Endothelial cell (in vitro differentiated cells): ENCODE measurements at regions not wholly inside any gene's neighbourhood (a gene's known extent, or its start where the extent isn't known, plus 50 kb on each side); places are given as distances from the start of the nearest gene placed in this dataset.

Experiments used
- DNase-seq: peaks from one replicate; pipeline ENCODE4 v3.0.0; 2021; ENCODE audit warnings: low spot score
- H3K27ac Mint-ChIP-seq: one replicate; pipeline ENCODE4 v1.8.0; 2021; ENCODE audit warnings: mixed read lengths, inconsistent platforms; ENCODE audit not compliant: unreplicated experiment
- H3K27me3 Mint-ChIP-seq: one replicate; pipeline ENCODE4 v1.8.0; 2021; ENCODE audit warnings: mild to moderate bottlenecking, moderate library complexity, mixed read lengths, inconsistent platforms; ENCODE audit not compliant: unreplicated experiment
- H3K36me3 Mint-ChIP-seq: one replicate; pipeline ENCODE4 v1.8.0; 2021; ENCODE audit warnings: mild to moderate bottlenecking, low read depth, mixed read lengths, inconsistent platforms; ENCODE audit not compliant: unreplicated experiment
- H3K4me1 Mint-ChIP-seq: one replicate; pipeline ENCODE4 v1.8.0; 2021; ENCODE audit warnings: mild to moderate bottlenecking, mixed read lengths, inconsistent platforms; ENCODE audit not compliant: unreplicated experiment
- H3K4me3 Mint-ChIP-seq: one replicate; pipeline ENCODE4 v1.8.0; 2021; ENCODE audit warnings: mild to moderate bottlenecking, mixed read lengths, inconsistent platforms; ENCODE audit not compliant: unreplicated experiment
- H3K9me3 Mint-ChIP-seq: one replicate; pipeline ENCODE4 v1.8.0; 2021; ENCODE audit warnings: mixed read lengths, inconsistent platforms; ENCODE audit not compliant: unreplicated experiment
- CTCF ChIP-seq: fragments of 200-600 bp; sonication (generic); IDR thresholded peaks from one replicate; pipeline ENCODE4 v1.5.0; 2021; ENCODE audit warnings: antibody characterized with exemption; ENCODE audit not compliant: unreplicated experiment

DNA sequence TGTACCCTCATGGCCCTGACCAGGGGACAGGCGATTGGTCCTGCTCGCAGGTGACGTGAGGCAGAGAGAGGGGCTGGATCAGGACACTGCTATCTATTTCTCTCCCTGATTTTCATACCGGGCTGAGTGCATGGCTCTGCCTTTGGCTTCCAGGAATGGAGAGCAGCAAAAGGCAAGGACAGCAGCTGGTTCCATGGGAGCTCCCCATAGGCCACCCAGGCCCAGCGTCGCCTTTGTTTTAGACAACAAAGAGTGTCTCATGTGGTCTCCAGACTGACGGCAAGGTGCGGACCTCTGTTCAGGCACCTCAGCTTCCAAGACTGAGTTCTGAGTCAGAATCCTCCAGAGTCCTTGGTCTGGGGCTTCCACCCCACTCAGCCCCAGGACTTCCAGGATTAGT, 123.1 kb downstream of the VEGFA start:
- no peak for TF ChIP-seq CTCF
- Mint-ChIP-seq H3K36me3 (no peaks in the 10 kb centered on the region), H3K27ac (no peak overlapping the region), H3K4me3 (no peak overlapping the region), H3K27me3 (peaks cover 9% of the 10 kb centered on the region), H3K9me3 (no peaks in the 10 kb centered on the region), H3K4me1 (peaks cover 10% of the 10 kb centered on the region)
- no peak for DNase-seq

DNA sequence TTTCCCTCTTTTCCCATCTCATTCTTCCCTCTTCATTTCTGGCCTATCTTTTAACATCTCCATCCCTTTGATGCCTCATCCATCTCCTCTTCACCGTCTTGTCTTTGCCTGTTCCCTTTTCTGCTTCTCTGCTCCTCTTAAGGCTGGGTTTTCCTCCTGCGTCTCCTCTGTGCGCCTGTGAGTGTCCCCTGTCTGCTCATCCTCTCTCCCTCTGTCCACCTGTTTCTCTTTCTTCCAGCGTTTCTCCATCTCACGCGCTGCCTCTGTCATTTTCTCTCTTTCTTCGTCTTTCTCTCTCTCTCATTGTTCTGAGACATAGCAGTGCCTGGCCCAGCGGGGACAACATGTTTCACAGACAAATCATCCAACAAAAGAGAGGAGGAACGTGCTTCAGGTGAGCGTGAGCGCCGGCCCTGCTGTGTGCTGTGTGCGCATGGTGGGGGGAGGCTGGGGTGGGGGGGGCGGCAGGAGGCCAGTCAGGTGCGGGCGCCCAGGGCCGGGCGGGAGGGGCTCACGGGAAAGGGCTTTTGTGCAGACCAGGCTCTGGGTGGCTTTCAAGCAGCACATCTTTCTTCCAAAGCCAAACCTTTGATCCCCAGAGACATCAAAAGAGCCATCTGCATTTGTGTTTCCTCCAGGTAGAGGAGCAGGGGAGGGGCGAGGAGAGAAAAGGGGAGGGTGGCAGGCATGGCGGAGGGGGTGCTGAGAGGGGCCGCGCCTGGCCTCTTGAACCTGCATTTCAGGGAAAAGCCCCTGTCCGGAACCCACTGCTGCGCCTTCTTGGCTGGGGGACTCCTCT, 121.3 kb downstream of the VEGFA start:
- no peak overlapping the region for H3K4me3 Mint-ChIP-seq
- peaks cover 11% of the 10 kb centered on the region for H3K27me3 Mint-ChIP-seq
- H3K9me3 Mint-ChIP-seq: no peaks in the 10 kb centered on the region
- TF ChIP-seq CTCF: no peak
- DNase-seq: no peak
- peaks cover 10% of the 10 kb centered on the region for H3K4me1 Mint-ChIP-seq
- no peaks in the 10 kb centered on the region for H3K36me3 Mint-ChIP-seq
- no peak overlapping the region for H3K27ac Mint-ChIP-seq

- Mint-ChIP-seq H3K36me3 (no peaks in the 10 kb centered on the region), H3K9me3 (no peaks in the 10 kb centered on the region), H3K4me3 (no peak overlapping the region), H3K27me3 (peaks cover 11% of the 10 kb centered on the region), H3K27ac (no peak overlapping the region), H3K4me1 (peaks cover 10% of the 10 kb centered on the region)
- no peak for TF ChIP-seq CTCF
- peak; percentile 15 for DNase-seq
Measured at GRCh38 chr6:43890197-43891062, 120.4 kb downstream of the VEGFA start.

GRCh38 chr6:43887906-43888683, 118.1 kb downstream of the VEGFA start:
- DNase-seq: no peak
- H3K4me3 Mint-ChIP-seq: no peak overlapping the region

More at GRCh38 chr6:43887906-43888683, 118.1 kb downstream of the VEGFA start:
- H3K36me3 Mint-ChIP-seq: no peaks in the 10 kb centered on the region
- H3K27ac Mint-ChIP-seq: no peak overlapping the region
- peaks cover 6% of the 10 kb centered on the region for H3K27me3 Mint-ChIP-seq
- TF ChIP-seq CTCF: no peak
- H3K9me3 Mint-ChIP-seq: no peaks in the 10 kb centered on the region
- peaks cover 10% of the 10 kb centered on the region for H3K4me1 Mint-ChIP-seq
